GM21390 (cell line): ENCODE measurements at regions not wholly inside any gene's neighbourhood (a gene's known extent, or its start where the extent isn't known, plus 50 kb on each side); places are given as distances from the start of the nearest gene placed in this dataset.
"Not testable (repeated sequence)": the region's sequence is repeated elsewhere in the genome, so short reads cannot be mapped to it uniquely, and the experiment has no call there.

Source experiments
- ATAC-seq: cut with Tn5 transposase; IDR thresholded peaks from one replicate; pipeline ENCODE4 v1.9.1; 2021; ENCODE audit not compliant: unreplicated experiment

GRCh38 chr14:89573399-89573657 is 156.3 kb upstream of the FOXN3 start:
- ATAC-seq = no peak

DNA sequence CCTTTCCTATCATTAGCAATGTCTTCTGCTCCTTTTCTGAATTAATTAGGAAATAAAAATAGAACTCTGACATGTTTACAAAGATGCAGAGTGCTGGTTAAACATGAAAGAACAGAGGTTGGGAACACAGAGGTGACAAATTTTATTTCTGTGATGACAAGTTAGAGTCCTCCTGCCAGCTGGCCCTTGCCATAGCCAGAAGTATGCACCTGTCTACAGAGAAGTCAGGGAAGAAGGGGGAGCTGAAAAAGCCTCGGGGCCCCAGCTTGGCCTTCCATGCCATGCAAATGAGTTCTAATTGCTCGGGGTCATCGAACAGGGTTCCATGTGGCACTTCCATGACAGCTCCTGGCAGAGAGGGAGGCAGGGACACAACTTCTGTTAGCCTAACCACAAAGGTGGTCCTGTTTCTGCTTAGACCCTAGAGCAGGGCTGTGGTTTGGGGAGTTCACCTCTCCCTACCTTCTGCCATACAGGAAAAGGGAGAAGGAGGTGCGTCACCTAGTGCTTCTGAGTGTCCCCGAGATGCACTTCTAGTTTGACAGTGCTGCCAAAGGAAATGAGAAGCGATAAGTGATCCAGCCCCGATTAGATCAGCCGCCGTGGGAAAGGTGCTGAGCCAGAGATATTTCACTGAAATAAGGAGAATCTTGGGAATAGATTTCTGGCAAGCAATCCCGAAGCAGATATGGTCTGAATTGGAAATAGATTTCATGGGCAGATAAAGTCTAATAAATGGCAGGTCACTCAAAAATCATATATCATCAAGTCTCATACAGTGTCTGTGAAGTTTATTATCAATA is 155.8 kb upstream of the FOXN3 start:
- ATAC-seq = no peak

DNA sequence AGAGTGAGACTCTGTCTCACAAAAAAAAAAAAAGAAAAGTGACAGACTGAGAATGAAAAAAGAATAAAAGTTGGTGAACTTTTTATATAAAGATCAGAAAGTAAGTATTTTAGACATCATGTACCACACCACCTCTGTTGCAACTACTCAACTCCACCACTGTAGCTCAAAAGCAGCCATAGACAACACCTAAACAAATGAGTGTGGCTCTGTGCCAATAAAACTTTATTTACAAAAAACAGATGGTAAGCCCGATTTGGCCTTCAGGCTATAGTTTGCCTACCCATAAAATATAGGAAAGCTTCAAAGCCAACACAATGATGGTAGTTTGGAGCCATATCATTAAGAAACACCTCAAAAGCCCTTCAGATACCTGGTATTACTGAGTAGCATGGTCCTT is 154.5 kb upstream of the FOXN3 start:
- ATAC-seq = no peak

DNA sequence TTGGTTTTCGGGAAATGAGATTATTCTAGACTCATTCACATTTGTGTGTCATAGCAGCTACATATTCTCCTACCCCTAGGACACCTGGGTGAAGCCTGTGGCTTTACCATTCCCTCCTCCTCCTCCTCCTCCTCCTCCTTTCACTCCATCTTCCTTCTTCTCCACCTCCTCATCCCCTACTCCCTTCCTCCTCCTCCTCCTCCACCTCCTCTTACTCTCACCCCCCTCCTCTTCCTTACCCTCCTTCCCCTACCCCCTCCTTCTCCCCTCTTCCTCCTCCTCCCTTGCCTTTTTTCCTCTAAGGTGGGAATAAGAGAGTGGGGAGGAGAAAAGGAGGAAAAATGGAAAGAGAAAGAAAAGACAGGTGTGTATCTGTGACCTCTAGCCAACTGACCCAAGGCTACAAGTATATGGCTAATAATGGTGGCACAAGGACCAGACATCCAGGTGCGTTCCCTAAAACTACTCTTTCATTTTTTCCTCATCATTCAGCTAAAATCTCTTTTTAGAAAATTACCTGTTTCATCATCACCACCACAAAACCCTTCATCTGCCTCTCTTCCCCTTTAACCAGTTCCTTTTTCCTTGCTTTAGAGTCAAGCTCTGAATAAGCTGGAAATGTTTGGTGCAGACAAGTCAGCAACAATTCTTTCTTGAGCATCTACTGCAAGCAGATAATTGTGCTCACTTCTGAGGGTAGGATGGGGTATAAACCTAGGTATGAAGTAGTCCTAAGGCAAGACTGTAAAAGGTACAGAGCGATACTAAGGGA is 149.8 kb upstream of the FOXN3 start:
- no peak for ATAC-seq

GRCh38 chr14:89566180-89566579 is 149.1 kb upstream of the FOXN3 start:
- ATAC-seq = no peak

DNA sequence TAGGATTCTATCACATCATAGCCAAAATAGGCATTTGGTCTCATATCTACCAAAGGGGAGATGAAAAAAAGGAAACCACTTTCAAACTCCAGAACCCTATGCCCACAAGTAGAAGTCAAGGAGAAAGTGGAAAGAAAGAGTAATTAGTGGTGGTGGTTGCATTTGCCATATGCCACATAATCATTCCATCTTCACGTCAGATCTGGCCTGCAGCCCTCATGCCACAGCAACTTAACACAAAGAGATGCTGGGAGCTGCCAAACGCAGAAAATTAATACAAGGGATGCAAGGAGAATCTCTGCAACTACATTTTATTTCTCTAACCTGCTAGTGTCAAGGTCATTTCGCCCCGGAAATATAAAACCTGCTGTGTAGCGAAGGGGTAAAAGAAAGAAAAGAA is 148.6 kb upstream of the FOXN3 start:
- no peak for ATAC-seq

- no peak for ATAC-seq
Observed at GRCh38 chr14:89564989-89565388, 148.0 kb upstream of the FOXN3 start.

DNA sequence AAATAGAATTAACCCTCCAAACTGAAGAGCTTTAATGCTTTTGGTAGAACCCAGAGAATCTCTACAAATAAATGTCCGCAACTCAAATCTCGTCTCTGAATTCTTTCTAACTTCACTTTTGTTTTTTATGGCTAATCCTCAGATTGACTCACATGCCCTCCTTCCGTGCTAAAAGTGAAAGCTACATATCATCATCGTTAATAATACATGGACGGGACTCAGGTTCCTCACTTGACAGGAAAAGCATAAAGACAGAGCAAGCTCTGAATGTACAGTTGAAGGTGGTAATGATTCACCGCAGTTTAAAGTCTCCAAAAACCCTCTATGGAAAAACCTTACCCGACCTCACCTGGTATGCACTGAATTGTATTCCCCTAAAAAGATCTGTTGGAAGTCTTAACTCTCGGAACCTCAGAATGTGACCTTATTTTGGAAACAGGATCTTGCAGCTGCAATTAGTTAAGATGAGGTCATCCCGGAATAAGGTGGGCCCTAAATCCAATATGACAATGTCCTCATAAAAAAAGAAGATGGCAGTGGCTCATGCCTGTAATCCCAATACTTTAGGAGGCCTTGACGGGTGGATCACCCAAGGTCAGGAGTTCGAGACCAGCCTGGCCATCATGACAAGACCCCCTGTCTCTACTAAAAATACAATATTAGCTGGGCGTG is 147.4 kb upstream of the FOXN3 start:
- no peak for ATAC-seq

DNA sequence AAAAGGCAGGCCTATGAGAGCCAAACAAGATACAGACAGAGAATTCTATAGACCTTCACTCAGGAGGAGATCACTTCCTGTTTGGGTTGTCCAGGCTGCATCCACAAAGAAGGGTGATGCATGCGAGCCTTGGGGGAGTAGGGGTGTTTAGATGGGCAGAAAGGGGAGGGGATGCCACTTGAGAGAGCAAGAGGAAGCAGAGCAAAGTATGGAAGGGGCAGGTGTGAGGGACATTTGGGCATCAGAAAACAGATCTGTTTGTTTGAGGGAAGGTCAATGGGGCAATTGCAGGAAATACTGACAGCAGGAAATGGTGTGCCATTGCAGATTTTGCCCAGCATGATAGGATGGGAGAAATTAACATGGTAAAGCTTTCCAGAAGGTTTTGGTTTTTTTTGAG is 146.4 kb upstream of the FOXN3 start:
- ATAC-seq = no peak

DNA sequence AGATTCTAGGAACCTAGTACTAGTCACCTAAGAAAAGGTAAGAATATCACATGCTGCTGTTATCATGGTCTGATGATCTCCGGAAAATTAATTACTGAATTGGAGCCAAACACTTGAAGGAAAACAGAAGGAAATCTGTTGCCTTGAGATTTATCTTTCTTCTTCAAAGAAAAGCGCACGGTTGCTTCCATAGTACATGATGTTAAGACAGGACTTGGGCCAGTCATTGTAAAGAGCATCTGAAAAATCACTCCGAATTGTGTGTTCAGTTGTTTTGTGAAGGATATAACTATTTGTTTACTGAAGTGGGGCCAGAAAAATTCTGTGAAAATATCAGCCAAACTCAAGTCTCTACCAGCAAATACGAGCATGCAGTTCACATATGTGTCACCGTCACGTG is 134.9 kb upstream of the FOXN3 start:
- ATAC-seq = no peak

DNA sequence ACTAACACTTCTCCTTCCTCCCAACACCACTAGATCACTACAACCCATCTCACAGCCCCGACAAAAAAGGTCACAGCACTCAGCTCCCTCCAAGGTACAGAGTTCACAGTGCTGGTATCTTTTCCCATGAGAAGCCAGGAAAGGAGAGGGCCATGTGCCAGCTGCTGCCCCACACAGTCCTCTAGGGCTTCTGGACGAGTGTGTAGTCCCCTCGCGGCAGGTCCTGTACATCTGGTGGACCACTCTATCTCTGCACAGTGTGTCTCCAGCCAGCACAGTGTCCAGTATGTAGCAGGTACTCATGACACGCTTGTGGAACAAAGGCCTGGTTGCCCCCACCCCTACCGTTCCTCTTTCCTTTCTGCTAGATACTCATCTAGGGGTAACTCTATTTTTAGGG is 134.4 kb upstream of the FOXN3 start:
- no peak for ATAC-seq

- ATAC-seq = no peak
Observed at GRCh38 chr14:89550821-89551220, 133.8 kb upstream of the FOXN3 start.

- no peak for ATAC-seq
Observed at GRCh38 chr14:89549381-89550125, 132.5 kb upstream of the FOXN3 start.

DNA sequence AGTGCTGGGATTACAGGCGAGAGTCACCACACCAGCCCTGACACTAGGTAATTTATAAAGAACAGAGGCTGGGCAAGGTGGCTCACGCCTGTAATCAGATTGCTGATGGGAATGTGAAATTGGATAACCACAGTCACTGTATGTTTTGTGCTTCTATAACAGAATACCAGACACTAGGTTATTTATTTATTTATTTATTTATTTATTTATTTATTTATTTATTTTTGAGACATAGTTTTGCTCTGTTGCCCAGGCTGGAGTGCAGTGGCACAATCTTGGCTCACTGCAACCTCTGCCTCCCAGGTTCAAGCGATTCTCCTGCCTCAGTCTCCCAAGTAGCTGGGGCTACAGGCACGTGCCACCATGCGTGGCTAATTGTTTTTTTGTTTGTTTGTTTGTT is 130.0 kb upstream of the FOXN3 start:
- not testable (repeated sequence) for ATAC-seq

GRCh38 chr14:89544636-89545301 is 127.7 kb upstream of the FOXN3 start:
- no peak for ATAC-seq

DNA sequence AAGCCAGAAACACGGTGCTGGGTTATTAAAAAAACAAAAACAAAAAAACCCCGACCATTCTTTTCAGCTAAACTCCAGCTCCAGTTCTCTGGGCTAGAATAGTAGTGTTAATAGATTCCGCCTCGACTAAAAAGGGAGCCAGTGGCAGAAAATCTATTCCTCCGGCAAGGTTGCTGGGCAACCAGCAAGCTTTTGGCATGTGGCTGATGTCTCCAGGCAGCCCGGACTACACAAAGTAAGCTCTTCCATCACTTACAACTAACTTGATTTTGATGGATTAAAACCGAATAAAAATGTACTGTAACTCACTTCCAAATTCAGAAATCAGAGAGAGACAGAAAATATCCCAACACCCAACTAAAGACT is 126.4 kb upstream of the FOXN3 start:
- no peak for ATAC-seq

- ATAC-seq = no peak
Observed at GRCh38 chr14:89542786-89543424, 125.9 kb upstream of the FOXN3 start.

DNA sequence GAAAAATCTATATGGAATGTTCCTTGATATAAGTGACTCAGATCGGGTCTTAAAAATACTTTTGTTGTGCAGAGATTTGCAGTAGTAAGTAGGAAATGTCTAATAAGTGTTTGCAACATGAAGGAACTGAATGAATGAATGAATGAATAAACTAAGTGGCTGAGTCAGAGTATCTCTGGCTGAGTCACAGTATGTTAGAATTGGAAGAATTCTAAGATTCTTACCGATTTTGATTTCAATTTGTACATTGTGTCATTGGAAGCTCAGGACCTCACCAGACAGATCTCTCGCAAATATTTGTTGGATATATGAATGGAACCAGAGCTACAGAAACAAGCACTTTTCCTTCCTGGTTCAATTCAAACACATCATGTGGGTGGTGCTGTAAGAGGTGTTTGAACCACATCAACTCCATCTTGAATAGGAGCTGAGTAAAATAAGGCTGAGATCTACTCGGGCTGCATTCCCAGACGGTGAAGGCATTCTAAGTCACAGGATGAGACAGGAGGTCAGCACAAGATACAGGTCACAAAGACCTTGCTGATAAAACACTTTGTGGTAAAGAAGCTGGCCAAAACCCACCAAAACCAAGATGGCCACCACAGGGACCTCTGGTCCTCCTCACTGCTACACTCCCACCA is 123.9 kb upstream of the FOXN3 start:
- ATAC-seq = no peak

DNA sequence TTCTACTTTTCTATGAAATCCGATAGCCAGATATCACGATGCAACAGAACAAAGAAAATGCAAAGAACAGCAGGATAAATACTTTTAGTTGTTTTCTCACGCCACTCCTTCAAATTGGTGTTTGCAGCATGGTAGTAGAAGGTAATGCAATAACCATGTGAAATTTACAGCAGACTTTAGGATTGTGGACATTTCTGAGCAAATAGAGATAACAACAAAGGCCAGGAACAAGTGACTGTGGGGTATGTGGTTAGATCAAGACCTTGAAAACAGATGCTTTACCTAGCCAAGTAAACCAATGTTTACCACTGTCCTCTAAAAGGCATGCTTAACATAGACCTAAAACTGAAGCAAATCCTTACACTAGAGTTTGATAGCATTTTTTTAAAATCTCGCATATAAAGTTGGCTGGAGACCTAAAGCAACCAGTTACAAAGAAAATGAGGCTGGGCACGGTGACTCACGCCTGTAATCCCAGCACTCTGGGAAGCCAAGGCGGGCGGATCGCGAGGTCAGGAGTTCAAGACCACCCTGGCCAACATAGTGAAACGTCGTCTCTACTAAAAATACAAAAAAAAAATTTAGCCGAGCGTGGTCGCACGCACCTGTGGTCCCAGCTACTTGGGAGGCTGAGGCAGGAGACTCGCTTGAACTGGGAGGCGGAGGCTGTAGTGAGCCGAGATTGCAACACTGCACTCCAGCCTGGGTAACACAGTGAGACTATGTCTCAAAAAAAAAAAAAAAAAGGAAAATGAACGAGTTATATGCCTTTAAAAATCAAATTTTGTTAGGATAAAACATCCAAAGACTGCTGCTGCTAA is 123.2 kb upstream of the FOXN3 start:
- no peak for ATAC-seq
